MM.1S (cell line): ENCODE measurements at regions not wholly inside any gene's neighbourhood (a gene's known extent, or its start where the extent isn't known, plus 50 kb on each side); places are given as distances from the start of the nearest gene placed in this dataset.

Experiments
- DNase-seq: peaks from one replicate; pipeline ENCODE4 v3.0.0-alpha.2; 2015
- H2AFZ ChIP-seq: fragments of 300-600 bp; sonication (generic); 2 replicates; pipeline ENCODE4 v1.6.0; 2016; ENCODE audit warnings: antibody characterized with exemption, low read length
- H3F3A ChIP-seq: fragments of 300-600 bp; sonication (generic); 2 replicates; pipeline ENCODE4 v1.6.1; 2016; ENCODE audit warnings: mild to moderate bottlenecking, antibody characterized with exemption, low read length, moderate library complexity, mixed read lengths; ENCODE audit not compliant: insufficient read depth
- H3K27ac ChIP-seq: fragments of 300-600 bp; sonication (generic); 2 replicates; pipeline ENCODE4 v1.5.1; 2016; ENCODE audit warnings: mild to moderate bottlenecking, low read length
- H3K27me3 ChIP-seq: fragments of 300-600 bp; sonication (generic); replicated peaks from 2 replicates; pipeline ENCODE4 v1.6.0; 2016; ENCODE audit warnings: low read length; ENCODE audit not compliant: insufficient read depth
- H3K36me3 ChIP-seq: fragments of 300-600 bp; sonication (generic); replicated peaks from 2 replicates; pipeline ENCODE4 v1.6.1; 2016; ENCODE audit warnings: mild to moderate bottlenecking, low read length, mixed read lengths; ENCODE audit not compliant: insufficient read depth
- H3K4me1 ChIP-seq: fragments of 300-600 bp; sonication (generic); 2 replicates; pipeline ENCODE4 v1.6.1; 2016; ENCODE audit warnings: low read length, mixed read lengths
- H3K4me2 ChIP-seq: fragments of 300-600 bp; sonication (generic); 2 replicates; pipeline ENCODE4 v1.6.0; 2016; ENCODE audit warnings: low read depth, low read length
- H3K4me3 ChIP-seq: fragments of 300-600 bp; sonication (generic); 2 replicates; pipeline ENCODE4 v1.5.1; 2016; ENCODE audit warnings: low read length, mixed read lengths
- H3K79me2 ChIP-seq: fragments of 300-600 bp; sonication (generic); 2 replicates; pipeline ENCODE4 v1.6.1; 2016; ENCODE audit warnings: mixed run types, low read length, mixed read lengths
- H3K9ac ChIP-seq: fragments of 300-600 bp; sonication (generic); 2 replicates; pipeline ENCODE4 v1.6.1; 2016; ENCODE audit warnings: low read length, mixed read lengths
- H3K9me2 ChIP-seq: fragments of 300-600 bp; sonication (generic); replicated peaks from 2 replicates; pipeline ENCODE4 v1.6.1; 2016; ENCODE audit warnings: mild to moderate bottlenecking, low read length, mixed read lengths; ENCODE audit not compliant: insufficient read depth
- H3K9me3 ChIP-seq: fragments of 300-600 bp; sonication (generic); replicated peaks from 2 replicates; pipeline ENCODE4 v1.6.1; 2016; ENCODE audit warnings: mild to moderate bottlenecking, low read length, mixed read lengths; ENCODE audit not compliant: insufficient read depth
- H4K20me1 ChIP-seq: fragments of 300-600 bp; sonication (generic); 2 replicates; pipeline ENCODE4 v1.6.1; 2016; ENCODE audit warnings: mild to moderate bottlenecking, low read length, moderate library complexity, mixed read lengths; ENCODE audit not compliant: insufficient read depth
- EZH2 ChIP-seq: fragments of 300-600 bp; sonication (generic); optimal IDR thresholded peaks from 2 replicates; pipeline ENCODE3; 2017; ENCODE audit warnings: low read depth, mild to moderate bottlenecking, antibody characterized with exemption, low read length, mixed read lengths
- EZH2phosphoT487 ChIP-seq: fragments of 300-600 bp; sonication (generic); IDR thresholded peaks from 2 replicates; pipeline ENCODE4 v1.6.1; 2018; ENCODE audit warnings: antibody characterized with exemption, low read length
- TF ChIP-seq, protein P1 (sequence below): fragments of 300-600 bp; sonication (generic); IDR thresholded peaks from 2 replicates; pipeline ENCODE4 v1.5.1; 2016; ENCODE audit warnings: antibody characterized with exemption, low read length, mixed read lengths

DNA sequence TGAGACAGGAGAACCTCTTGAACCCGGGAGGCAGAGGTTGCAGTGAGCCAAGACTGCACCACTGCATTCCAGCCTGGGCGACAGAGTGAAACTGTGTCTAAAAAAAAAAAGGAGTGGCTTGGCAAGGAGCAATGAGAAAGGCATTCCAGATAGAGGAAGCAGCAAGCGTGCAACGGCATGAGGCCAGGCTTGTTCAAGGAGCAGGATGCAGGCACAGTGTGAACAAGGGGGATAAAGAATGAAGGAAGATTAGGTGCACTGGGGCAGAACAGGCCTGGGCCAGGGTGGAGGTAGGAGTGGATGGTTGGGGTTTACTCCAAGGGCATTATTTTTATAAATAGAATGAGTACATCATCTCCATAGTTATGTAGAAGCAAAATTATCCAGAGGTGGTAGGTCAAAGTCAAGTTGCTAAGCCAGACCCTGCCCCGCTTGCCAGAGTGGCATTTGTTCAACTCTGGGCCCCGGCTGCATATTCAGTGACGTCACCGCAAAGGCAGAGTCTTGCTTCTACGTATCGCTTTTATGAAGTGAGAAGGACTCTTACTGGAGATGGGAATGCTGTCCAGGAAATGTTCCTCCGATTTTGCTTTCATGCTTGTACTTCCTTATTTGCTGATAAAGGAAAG, 100.2 kb downstream of the KATNIP start:
- no peak overlapping the region for H3K4me2 ChIP-seq
- H2AFZ ChIP-seq: no peak overlapping the region
- no peaks in the 10 kb centered on the region for H3K9me3 ChIP-seq
- no peak overlapping the region for H3K4me3 ChIP-seq
- H3F3A ChIP-seq: no peaks in the 10 kb centered on the region
- DNase-seq: no peak
- no peaks in the 10 kb centered on the region for H3K9me2 ChIP-seq
- no peaks in the 10 kb centered on the region for H3K79me2 ChIP-seq
- H3K27me3 ChIP-seq: no peaks in the 10 kb centered on the region
- H3K9ac ChIP-seq: no peak overlapping the region
- H4K20me1 ChIP-seq: no peaks in the 10 kb centered on the region
- H3K27ac ChIP-seq: no peak overlapping the region
- TF ChIP-seq EZH2: no peak
- no peak for TF ChIP-seq EZH2phosphoT487
- TF ChIP-seq, protein P1, sequence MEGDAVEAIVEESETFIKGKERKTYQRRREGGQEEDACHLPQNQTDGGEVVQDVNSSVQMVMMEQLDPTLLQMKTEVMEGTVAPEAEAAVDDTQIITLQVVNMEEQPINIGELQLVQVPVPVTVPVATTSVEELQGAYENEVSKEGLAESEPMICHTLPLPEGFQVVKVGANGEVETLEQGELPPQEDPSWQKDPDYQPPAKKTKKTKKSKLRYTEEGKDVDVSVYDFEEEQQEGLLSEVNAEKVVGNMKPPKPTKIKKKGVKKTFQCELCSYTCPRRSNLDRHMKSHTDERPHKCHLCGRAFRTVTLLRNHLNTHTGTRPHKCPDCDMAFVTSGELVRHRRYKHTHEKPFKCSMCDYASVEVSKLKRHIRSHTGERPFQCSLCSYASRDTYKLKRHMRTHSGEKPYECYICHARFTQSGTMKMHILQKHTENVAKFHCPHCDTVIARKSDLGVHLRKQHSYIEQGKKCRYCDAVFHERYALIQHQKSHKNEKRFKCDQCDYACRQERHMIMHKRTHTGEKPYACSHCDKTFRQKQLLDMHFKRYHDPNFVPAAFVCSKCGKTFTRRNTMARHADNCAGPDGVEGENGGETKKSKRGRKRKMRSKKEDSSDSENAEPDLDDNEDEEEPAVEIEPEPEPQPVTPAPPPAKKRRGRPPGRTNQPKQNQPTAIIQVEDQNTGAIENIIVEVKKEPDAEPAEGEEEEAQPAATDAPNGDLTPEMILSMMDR: no peak
- no peaks in the 10 kb centered on the region for H3K36me3 ChIP-seq
- no peaks in the 10 kb centered on the region for H3K4me1 ChIP-seq

DNA sequence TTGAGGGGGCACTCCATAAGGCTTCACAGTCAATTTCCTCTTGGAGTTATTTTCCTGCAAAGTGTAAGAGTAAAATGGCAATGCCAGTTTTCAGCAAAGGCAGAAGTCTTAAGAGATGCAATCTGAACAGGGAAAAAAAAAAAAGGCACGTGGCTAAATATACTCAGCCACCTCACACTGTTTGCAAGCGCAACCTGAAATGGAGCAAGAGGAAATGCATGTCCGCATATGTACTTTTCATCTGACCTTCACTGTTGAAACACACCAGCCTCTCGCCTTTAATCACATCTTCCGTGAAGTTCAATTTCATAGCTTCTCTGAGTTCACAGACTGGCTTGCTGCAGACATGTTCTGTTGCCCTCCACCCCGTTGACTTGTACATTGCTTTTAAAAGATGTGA, 101.4 kb downstream of the KATNIP start:
- H2AFZ ChIP-seq: no peak overlapping the region
- H3K27me3 ChIP-seq: no peaks in the 10 kb centered on the region
- H3K9ac ChIP-seq: no peak overlapping the region
- no peaks in the 10 kb centered on the region for H3F3A ChIP-seq
- no peaks in the 10 kb centered on the region for H3K9me2 ChIP-seq
- no peak overlapping the region for H3K4me2 ChIP-seq
- no peak overlapping the region for H3K27ac ChIP-seq
- TF ChIP-seq, protein P1: no peak
- TF ChIP-seq EZH2phosphoT487 (no peak), EZH2 (no peak)
- no peaks in the 10 kb centered on the region for H3K9me3 ChIP-seq
- H3K4me1 ChIP-seq: no peaks in the 10 kb centered on the region
- no peak for DNase-seq
- H3K4me3 ChIP-seq: no peak overlapping the region
- no peaks in the 10 kb centered on the region for H3K36me3 ChIP-seq
- no peaks in the 10 kb centered on the region for H3K79me2 ChIP-seq
- H4K20me1 ChIP-seq: no peaks in the 10 kb centered on the region

DNA sequence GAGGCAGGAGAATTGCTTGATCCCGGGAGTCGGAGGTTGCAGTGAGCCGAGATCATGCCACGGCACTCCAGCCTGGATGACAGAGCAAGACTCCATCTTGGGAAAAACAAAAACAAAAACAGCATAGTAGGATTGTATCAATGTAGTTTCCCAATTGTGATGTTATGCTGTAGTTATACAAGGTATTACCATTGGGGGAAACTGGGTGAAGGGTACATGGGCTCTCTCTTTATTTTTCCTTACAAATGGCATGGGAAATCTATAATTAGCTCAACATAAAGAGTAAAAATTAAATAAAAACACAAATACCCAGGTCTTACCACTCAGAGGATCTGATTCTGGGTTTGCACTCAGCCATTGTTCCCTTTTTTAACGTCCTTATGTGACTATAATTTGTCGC, 107.9 kb downstream of the KATNIP start:
- no peaks in the 10 kb centered on the region for H3K9me2 ChIP-seq
- DNase-seq: no peak
- H3K9ac ChIP-seq: no peak overlapping the region
- no peaks in the 10 kb centered on the region for H3K27me3 ChIP-seq
- no peaks in the 10 kb centered on the region for H3K4me1 ChIP-seq
- no peaks in the 10 kb centered on the region for H3K9me3 ChIP-seq
- H3F3A ChIP-seq: no peaks in the 10 kb centered on the region
- H3K79me2 ChIP-seq: no peaks in the 10 kb centered on the region
- no peaks in the 10 kb centered on the region for H3K36me3 ChIP-seq
- no peaks in the 10 kb centered on the region for H4K20me1 ChIP-seq
- no peak overlapping the region for H3K27ac ChIP-seq
- TF ChIP-seq EZH2: no peak
- TF ChIP-seq EZH2phosphoT487: no peak
- TF ChIP-seq, protein P1: no peak
- H2AFZ ChIP-seq: no peak overlapping the region
- no peak overlapping the region for H3K4me2 ChIP-seq
- H3K4me3 ChIP-seq: no peak overlapping the region
